Pancreas (tissue), 10 donors: ENCODE measurements at regions not wholly inside any gene's neighbourhood (a gene's known extent, or its start where the extent isn't known, plus 50 kb on each side); places are given as distances from the start of the nearest gene placed in this dataset.

Experiments used
- ATAC-seq, 4 donors: fragments of 200-7000 bp; cut with Tn5 transposase; one replicate each; pipeline versions ENCODE4 v1.8.0 to v1.9.1; 2020; ENCODE audit warnings: mild to moderate bottlenecking in 4 of 4, moderate library complexity in 4 of 4
- DNase-seq, 6 donors: peaks; one replicate each; pipeline ENCODE4 v3.0.0-alpha.2; 2020
- FAIRE-seq: peaks from 2 replicates; lab custom pipeline; 2012; peaks lifted over from hg19 to GRCh38; lab: Jason Lieb, UNC
- H3K27ac ChIP-seq, 4 donors: fragments of 200-600 bp; sonication (generic); 1 replicate in 3 of 4; 2 replicates in 1 of 4; pipeline versions ENCODE4 v1.5.0 to v1.8.0; 2020
- H3K27me3 ChIP-seq, 4 donors: fragments of 200-600 bp; one replicate each; pipeline ENCODE4 v1.8.0; 2021
- H3K36me3 ChIP-seq, 3 donors: fragments of 200-600 bp; sonication (generic) in 1 of 3; one replicate each; pipeline versions ENCODE4 v1.5.0 to v1.8.0; 2020 to 2021
- H3K4me1 ChIP-seq, 3 donors: fragments of 200-600 bp; one replicate each; pipeline ENCODE4 v1.8.0; 2021
- H3K4me3 ChIP-seq, 4 donors: fragments of 200-600 bp; sonication (generic) in 2 of 4; one replicate each; pipeline versions ENCODE4 v1.5.0 to v1.8.0; 2020 to 2021
- H3K9me3 ChIP-seq, 4 donors: fragments of 200-600 bp; one replicate each; pipeline ENCODE4 v1.8.0; 2021
- WGBS, 2 donors: extraction: QIAGEN DNeasy Blood & Tissue Kit; methylation state at CpG; one replicate each; pipeline ENCODE4 v1.1.7; 2013; 5-methylcytosine and 5-hydroxymethylcytosine counted together
- intact Hi-C, 3 donors: fragments of 100-400 bp; cut with DNase I; formaldehyde crosslinking; loops; one replicate each; pipeline versions ENCODE4 v1.11.1 to v1.14.2; 2022
- TF ChIP-seq, protein P1 (sequence below), 4 donors: fragments of 200-600 bp; sonication (generic) in 3 of 4; IDR thresholded peaks; one replicate each; pipeline versions ENCODE4 v1.5.0 to v1.8.0; 2021; ENCODE audit warnings: antibody characterized with exemption in 4 of 4
- donor health status: healthy with polysubstance abuse.
- donor health status: DM: no; HTN: no; CAD: no; lungs with moderate emphysema.
- donor health status: DM: no; HTN: no; CAD: no.
- donor health status: control.
- donor health status: control.
- donor health status: Bipolar disorder and iron deficiency.
- donor health status: DM: yes; HTN: yes; CAD: no.
- donor health status: DM: no; HTN: no; CAD: no.
- donor health status: DM: no; HTN: no; CAD: no.
- donor health status: DM: yes; HTN: yes; CAD: no.

- no peak for FAIRE-seq
Measured at GRCh38 chr3:117920253-117920898, 1114.3 kb downstream of the IGSF11 start.

GRCh38 chr3:117921411-117921810, 1113.2 kb downstream of the IGSF11 start:
- intact Hi-C loops = no loop called here

More at GRCh38 chr3:117920253-117920898, 1114.3 kb downstream of the IGSF11 start:
- 52 to 57% methylated on average over 7 of the region's 7 CpGs for WGBS, 2 donors
- TF ChIP-seq, protein P1, sequence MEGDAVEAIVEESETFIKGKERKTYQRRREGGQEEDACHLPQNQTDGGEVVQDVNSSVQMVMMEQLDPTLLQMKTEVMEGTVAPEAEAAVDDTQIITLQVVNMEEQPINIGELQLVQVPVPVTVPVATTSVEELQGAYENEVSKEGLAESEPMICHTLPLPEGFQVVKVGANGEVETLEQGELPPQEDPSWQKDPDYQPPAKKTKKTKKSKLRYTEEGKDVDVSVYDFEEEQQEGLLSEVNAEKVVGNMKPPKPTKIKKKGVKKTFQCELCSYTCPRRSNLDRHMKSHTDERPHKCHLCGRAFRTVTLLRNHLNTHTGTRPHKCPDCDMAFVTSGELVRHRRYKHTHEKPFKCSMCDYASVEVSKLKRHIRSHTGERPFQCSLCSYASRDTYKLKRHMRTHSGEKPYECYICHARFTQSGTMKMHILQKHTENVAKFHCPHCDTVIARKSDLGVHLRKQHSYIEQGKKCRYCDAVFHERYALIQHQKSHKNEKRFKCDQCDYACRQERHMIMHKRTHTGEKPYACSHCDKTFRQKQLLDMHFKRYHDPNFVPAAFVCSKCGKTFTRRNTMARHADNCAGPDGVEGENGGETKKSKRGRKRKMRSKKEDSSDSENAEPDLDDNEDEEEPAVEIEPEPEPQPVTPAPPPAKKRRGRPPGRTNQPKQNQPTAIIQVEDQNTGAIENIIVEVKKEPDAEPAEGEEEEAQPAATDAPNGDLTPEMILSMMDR (IDR thresholded peaks at IDR 0.05) = no peak
- no peak overlapping the region for H3K27ac ChIP-seq
- no peaks in the 10 kb centered on the region for H3K9me3 ChIP-seq
- DNase-seq = no peak
- intact Hi-C loops = no loop called here
- no peaks in the 10 kb centered on the region for H3K27me3 ChIP-seq
- no peaks in the 10 kb centered on the region for H3K4me1 ChIP-seq
- ATAC-seq = no peak
- no peak overlapping the region for H3K4me3 ChIP-seq
- H3K36me3 ChIP-seq = no peaks in the 10 kb centered on the region

DNA sequence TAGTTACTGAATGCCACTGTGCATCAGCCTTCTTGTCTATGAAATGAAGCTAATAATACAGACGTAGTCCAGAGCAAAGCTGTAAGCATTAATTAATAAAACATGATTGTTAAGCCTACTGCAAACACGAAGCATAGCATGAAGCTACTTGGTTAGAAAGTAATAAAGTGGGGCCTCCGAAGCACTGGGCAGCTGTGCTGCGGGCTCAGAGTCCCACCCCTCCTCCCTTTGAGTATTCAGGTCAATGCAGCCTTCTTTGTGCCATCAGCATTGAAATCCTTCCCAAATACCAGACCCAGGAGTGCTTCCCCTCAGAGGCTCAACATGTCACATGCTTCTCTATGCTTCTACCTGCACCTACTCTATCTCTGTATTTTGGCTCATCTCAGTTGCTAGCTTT, 1112.6 kb downstream of the IGSF11 start:
- ATAC-seq = no peak
- no peaks in the 10 kb centered on the region for H3K36me3 ChIP-seq
- H3K27ac ChIP-seq = no peak overlapping the region
- FAIRE-seq = no peak
- H3K9me3 ChIP-seq = no peaks in the 10 kb centered on the region
- H3K4me1 ChIP-seq = no peaks in the 10 kb centered on the region
- no peak for DNase-seq
- H3K27me3 ChIP-seq = no peaks in the 10 kb centered on the region
- intact Hi-C loops = no loop called here
- WGBS, 2 donors = 70 to 73% methylated on average over 4 of the region's 4 CpGs
- TF ChIP-seq, protein P1 (IDR thresholded peaks at IDR 0.05) = no peak
- H3K4me3 ChIP-seq = no peak overlapping the region

More at GRCh38 chr3:117921411-117921810, 1113.2 kb downstream of the IGSF11 start:
- TF ChIP-seq, protein P1 (IDR thresholded peaks at IDR 0.05) = no peak
- Histone ChIP-seq H3K27me3 (no peaks in the 10 kb centered on the region), H3K27ac (no peak overlapping the region), H3K9me3 (no peaks in the 10 kb centered on the region), H3K36me3 (no peaks in the 10 kb centered on the region), H3K4me1 (no peaks in the 10 kb centered on the region), H3K4me3 (no peak overlapping the region)
- DNase-seq (no peak), FAIRE-seq (no peak), ATAC-seq (no peak)
- WGBS, 2 donors = 72 to 73% methylated on average over 3 of the region's 3 CpGs

DNA sequence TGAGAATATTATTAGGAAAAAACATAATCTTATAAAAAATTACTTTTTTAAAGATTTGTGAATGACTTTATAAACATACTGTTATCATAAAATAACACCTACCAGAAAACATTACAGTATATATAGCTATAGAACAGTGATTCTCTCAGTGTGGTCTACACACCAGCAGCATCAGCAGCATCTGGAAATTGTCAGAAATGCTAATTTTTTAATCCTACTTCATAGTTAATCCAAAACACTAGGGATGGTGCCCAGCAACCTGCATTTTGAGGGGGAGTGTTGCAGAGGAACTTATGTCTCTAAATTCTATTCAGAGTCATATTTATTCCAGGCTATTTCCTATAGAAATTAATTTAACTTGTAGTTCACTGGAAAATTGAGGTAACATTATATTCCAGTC, 1107.8 kb downstream of the IGSF11 start:
- FAIRE-seq = no peak
- intact Hi-C loops = no loop called here
- TF ChIP-seq, protein P1 (IDR thresholded peaks at IDR 0.05) = no peak
- Histone ChIP-seq H3K36me3 (no peaks in the 10 kb centered on the region), H3K27me3 (no peaks in the 10 kb centered on the region), H3K4me1 (no peaks in the 10 kb centered on the region), H3K9me3 (no peaks in the 10 kb centered on the region), H3K27ac (no peak overlapping the region), H3K4me3 (no peak overlapping the region)
- ATAC-seq = no peak
- DNase-seq = no peak

DNA sequence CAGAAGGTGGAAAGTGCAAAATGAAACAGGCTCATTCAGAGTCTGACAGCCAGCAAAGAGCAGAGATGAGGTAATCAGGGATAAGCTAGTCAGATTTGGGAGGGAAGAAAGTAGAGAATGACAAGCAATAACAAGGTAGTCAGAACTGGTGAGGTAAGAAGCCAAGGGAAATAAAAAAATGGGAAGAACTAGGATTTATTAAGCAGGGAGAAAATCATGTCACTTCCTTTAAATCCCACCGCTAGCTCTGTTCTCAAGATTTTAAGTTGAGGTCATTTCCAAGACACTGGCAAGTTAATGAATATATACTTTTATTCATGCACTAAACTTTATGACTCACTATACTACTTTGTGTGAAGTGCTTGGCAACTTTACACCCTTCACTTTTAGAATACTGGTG, 1106.8 kb downstream of the IGSF11 start:
- Histone ChIP-seq H3K4me1 (no peaks in the 10 kb centered on the region), H3K27me3 (no peaks in the 10 kb centered on the region), H3K9me3 (no peaks in the 10 kb centered on the region), H3K27ac (no peak overlapping the region), H3K4me3 (no peak overlapping the region), H3K36me3 (no peaks in the 10 kb centered on the region)
- ATAC-seq (no peak), FAIRE-seq (no peak), DNase-seq (no peak)
- TF ChIP-seq, protein P1 (IDR thresholded peaks at IDR 0.05) = no peak
- WGBS, 2 donors = 94 to 95% methylated on average over 1 of the region's 1 CpG
- intact Hi-C loops = no loop called here
